Subcutaneous abdominal adipose tissue (tissue), 5 donors: ENCODE measurements at regions not wholly inside any gene's neighbourhood (a gene's known extent, or its start where the extent isn't known, plus 50 kb on each side); places are given as distances from the start of the nearest gene placed in this dataset.

ENCODE experiments used
- H3K27ac ChIP-seq: one replicate; pipeline ENCODE4 v1.7.0; 2013; ENCODE audit warnings: low read depth, mild to moderate bottlenecking, inconsistent platforms, low read length, moderate library complexity
- H3K27me3 ChIP-seq, 5 donors: one replicate each; pipeline ENCODE4 v1.7.0; 2013; ENCODE audit warnings: low read length in 5 of 5, inconsistent platforms in 1 of 5; ENCODE audit not compliant: control insufficient read depth in 5 of 5, insufficient read depth in 4 of 5
- H3K36me3 ChIP-seq, 5 donors: one replicate each; pipeline ENCODE4 v1.7.0; 2013; ENCODE audit warnings: low read length in 5 of 5; ENCODE audit not compliant: control insufficient read depth in 5 of 5, insufficient read depth in 5 of 5
- H3K4me1 ChIP-seq, 5 donors: one replicate each; pipeline ENCODE4 v1.7.0; 2013; ENCODE audit warnings: low read length in 5 of 5, mild to moderate bottlenecking in 3 of 5, moderate library complexity in 1 of 5; ENCODE audit not compliant: control insufficient read depth in 5 of 5, insufficient read depth in 5 of 5
- H3K4me3 ChIP-seq, 5 donors: one replicate each; pipeline ENCODE4 v1.7.0; 2013; ENCODE audit warnings: low read length in 5 of 5, low read depth in 1 of 5
- H3K9ac ChIP-seq, 5 donors: one replicate each; pipeline ENCODE4 v1.7.0; 2013; ENCODE audit warnings: low read length in 5 of 5, mild to moderate bottlenecking in 4 of 5, moderate library complexity in 3 of 5
- H3K9me3 ChIP-seq, 5 donors: one replicate each; pipeline ENCODE4 v1.7.0; 2013; ENCODE audit warnings: low read length in 5 of 5; ENCODE audit not compliant: control insufficient read depth in 5 of 5
- donor health status: healthy.
- donor health status: healthy.
- donor health status: healthy.
- donor health status: healthy.
- donor health status: healthy.

DNA sequence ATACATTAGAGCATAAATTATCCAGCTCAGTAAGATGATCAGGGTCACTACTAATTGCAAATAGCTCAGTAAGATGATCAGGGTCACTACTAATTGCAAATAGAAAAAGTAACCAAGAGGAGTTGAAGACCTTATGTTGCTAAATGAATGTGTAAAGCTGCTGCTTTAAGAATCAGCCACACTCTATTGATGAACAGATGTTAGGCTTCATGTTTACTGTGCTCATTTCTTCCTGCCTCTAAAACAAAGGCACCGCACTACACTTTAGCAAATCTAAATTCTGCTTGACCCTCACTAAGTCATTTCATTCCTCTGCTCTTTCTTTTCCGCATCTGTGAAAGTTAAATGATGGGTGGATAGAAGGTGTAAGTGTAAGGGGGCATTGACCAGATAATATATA, 92.6 kb upstream of the PLSCR4 start:
- Histone ChIP-seq H3K9me3 (no peaks in the 10 kb centered on the region), H3K9ac (no peak overlapping the region), H3K27ac (no peak overlapping the region), H3K27me3 (no peaks in the 10 kb centered on the region), H3K36me3 (no peaks in the 10 kb centered on the region), H3K4me1 (no peaks in the 10 kb centered on the region), H3K4me3 (no peak overlapping the region)

GRCh38 chr3:146342989-146343388, 92.1 kb upstream of the PLSCR4 start:
- H3K9me3 ChIP-seq: no peaks in the 10 kb centered on the region
- no peak overlapping the region for H3K27ac ChIP-seq
- no peak overlapping the region for H3K9ac ChIP-seq
- H3K36me3 ChIP-seq: no peaks in the 10 kb centered on the region
- H3K4me1 ChIP-seq: no peaks in the 10 kb centered on the region
- no peak overlapping the region for H3K4me3 ChIP-seq
- H3K27me3 ChIP-seq: no peaks in the 10 kb centered on the region

DNA sequence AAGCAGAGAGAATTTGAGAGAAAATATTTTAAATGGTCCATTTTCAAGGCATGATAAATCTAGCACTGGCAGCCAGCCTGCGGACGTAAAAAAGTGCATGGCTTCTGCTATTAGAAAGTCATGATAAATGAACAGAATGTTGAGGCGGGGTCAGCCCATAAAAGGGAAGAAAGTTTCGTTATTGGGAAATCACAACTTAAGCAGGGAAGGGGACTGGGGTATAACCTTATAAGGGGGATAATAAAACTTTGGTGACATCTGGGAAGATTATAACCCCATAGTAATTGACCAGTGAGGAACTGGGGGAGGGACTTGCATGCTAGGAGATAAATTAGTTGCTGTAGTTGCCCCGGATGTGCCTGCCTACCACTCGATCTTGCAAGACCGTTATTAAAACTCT, 88.4 kb upstream of the PLSCR4 start:
- no peaks in the 10 kb centered on the region for H3K27me3 ChIP-seq
- H3K36me3 ChIP-seq: no peaks in the 10 kb centered on the region
- no peak overlapping the region for H3K27ac ChIP-seq
- no peak overlapping the region for H3K4me3 ChIP-seq
- H3K4me1 ChIP-seq: no peaks in the 10 kb centered on the region
- H3K9ac ChIP-seq: no peak overlapping the region
- H3K9me3 ChIP-seq: no peaks in the 10 kb centered on the region

- Histone ChIP-seq H3K27ac (no peak overlapping the region), H3K9me3 (no peaks in the 10 kb centered on the region), H3K4me1 (no peaks in the 10 kb centered on the region), H3K27me3 (no peaks in the 10 kb centered on the region), H3K9ac (no peak overlapping the region), H3K36me3 (no peaks in the 10 kb centered on the region), H3K4me3 (no peak overlapping the region)
Observed at GRCh38 chr3:146337991-146338390, 87.1 kb upstream of the PLSCR4 start.

GRCh38 chr3:146335386-146335785, 84.5 kb upstream of the PLSCR4 start:
- no peaks in the 10 kb centered on the region for H3K4me1 ChIP-seq

GRCh38 chr3:146334151-146334550, 83.2 kb upstream of the PLSCR4 start:
- no peak overlapping the region for H3K9ac ChIP-seq
- H3K4me1 ChIP-seq: no peaks in the 10 kb centered on the region
- H3K4me3 ChIP-seq: no peak overlapping the region
- no peak overlapping the region for H3K27ac ChIP-seq
- H3K36me3 ChIP-seq: no peaks in the 10 kb centered on the region
- no peaks in the 10 kb centered on the region for H3K27me3 ChIP-seq
- no peaks in the 10 kb centered on the region for H3K9me3 ChIP-seq

More at GRCh38 chr3:146335386-146335785, 84.5 kb upstream of the PLSCR4 start:
- Histone ChIP-seq H3K4me3 (no peak overlapping the region), H3K9me3 (no peaks in the 10 kb centered on the region), H3K27me3 (no peaks in the 10 kb centered on the region), H3K9ac (no peak overlapping the region), H3K27ac (no peak overlapping the region), H3K36me3 (no peaks in the 10 kb centered on the region)

- H3K36me3 ChIP-seq: no peaks in the 10 kb centered on the region
- no peaks in the 10 kb centered on the region for H3K27me3 ChIP-seq
- no peaks in the 10 kb centered on the region for H3K9me3 ChIP-seq
- peaks cover 0 to 1% (median 0%) of the 10 kb centered on the region in 5 donors for H3K4me1 ChIP-seq
- no peak overlapping the region for H3K9ac ChIP-seq
- H3K27ac ChIP-seq: no peak overlapping the region
- no peak overlapping the region for H3K4me3 ChIP-seq
Observed at GRCh38 chr3:146331967-146332366, 81.1 kb upstream of the PLSCR4 start.

- Histone ChIP-seq H3K4me1 (peaks cover 0 to 4% (median 3%) of the 10 kb centered on the region in 5 donors), H3K9ac (no peak overlapping the region), H3K4me3 (no peak overlapping the region), H3K27ac (no peak overlapping the region), H3K27me3 (no peaks in the 10 kb centered on the region), H3K36me3 (no peaks in the 10 kb centered on the region), H3K9me3 (no peaks in the 10 kb centered on the region)
Observed at GRCh38 chr3:146326875-146327543, 76.1 kb upstream of the PLSCR4 start.

DNA sequence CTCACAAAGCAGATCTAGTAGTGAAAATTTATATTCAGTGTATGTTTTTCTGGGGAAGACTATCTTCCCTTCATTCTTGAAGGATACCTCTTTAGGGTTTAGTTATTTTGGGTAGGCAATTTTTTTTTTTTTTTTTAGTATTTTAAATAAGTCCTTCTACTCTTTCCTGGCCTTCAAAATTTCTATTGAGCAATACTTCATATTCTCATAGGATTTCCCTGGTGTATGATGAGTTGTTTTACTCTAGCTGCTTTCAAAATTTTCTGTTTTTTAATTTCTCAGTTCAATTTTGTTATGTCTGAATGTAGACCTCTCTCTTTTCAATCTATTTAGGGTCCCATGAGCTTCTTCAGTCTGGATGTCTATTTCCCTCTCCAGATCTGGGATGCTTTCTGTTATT, 74.3 kb upstream of the PLSCR4 start:
- no peaks in the 10 kb centered on the region for H3K27me3 ChIP-seq
- no peak overlapping the region for H3K4me3 ChIP-seq
- H3K36me3 ChIP-seq: no peaks in the 10 kb centered on the region
- H3K9me3 ChIP-seq: no peaks in the 10 kb centered on the region
- H3K27ac ChIP-seq: no peak overlapping the region
- H3K9ac ChIP-seq: no peak overlapping the region
- peaks cover 0 to 4% (median 3%) of the 10 kb centered on the region in 5 donors for H3K4me1 ChIP-seq

DNA sequence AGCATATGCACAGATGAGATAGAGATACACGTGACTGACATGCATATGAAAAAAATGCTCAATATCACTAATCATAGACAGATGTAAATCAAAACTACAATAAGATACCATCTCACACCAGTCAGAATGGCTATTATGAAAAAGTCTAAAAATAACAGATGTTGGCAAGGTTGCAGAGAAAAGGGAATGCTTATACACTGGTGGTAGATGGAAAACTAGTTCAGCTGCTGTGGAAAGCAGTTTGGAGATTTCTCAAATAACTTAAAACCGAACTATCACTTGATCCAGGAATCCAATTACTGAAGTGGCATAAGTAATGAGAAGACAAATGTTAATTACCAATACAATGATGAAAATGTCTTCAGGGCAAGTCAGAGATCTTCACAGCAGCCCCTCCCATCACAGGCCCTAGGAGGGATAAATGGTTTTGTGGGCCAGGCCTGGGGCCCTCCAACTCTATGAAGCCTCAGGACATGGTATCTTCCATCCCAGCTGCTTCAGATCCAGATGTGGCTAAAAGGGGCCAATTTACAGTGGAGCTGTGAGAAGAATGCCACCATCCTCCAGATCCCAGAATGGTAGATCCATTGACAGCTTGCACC, 71.4 kb upstream of the PLSCR4 start:
- no peaks in the 10 kb centered on the region for H3K36me3 ChIP-seq

More for the DNA sequence above, 71.4 kb upstream of the PLSCR4 start:
- H3K27me3 ChIP-seq: no peaks in the 10 kb centered on the region
- H3K9ac ChIP-seq: no peak overlapping the region
- no peak overlapping the region for H3K4me3 ChIP-seq
- no peak overlapping the region for H3K27ac ChIP-seq
- H3K9me3 ChIP-seq: no peaks in the 10 kb centered on the region
- H3K4me1 ChIP-seq: peaks cover 0 to 4% (median 3%) of the 10 kb centered on the region in 5 donors
